ENCODE measurements at regions not wholly inside any gene's neighbourhood (a gene's known extent, or its start where the extent isn't known, plus 50 kb on each side); places are given as distances from the start of the nearest gene placed in this dataset.

DNA sequence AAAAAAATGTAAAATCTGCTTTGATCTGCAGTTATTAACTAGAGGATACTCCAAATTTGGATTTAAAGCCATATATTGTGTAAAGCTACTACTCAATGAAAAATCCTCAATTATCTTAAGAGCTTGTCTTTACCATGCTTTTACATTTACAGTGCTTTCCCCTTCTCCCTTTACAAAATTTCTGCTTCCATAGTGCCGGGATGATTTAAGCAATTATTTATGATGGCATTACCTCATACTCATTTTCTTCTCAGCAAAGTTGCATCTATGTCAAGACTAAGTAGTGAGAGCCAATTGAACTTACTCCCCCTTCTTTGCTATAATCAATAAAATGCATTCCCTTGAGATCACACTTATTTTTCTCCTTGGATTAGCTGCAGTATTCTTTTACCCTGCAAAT, 505.4 kb upstream of the AGA start:
- H3K9me3 Mint-ChIP-seq (ENCODE audit: unreplicated experiment), result no peaks in the 10 kb centered on the region
- no peak for DNase-seq (ENCODE audit: extremely low spot score, unreplicated experiment)
- TF ChIP-seq, protein P1, sequence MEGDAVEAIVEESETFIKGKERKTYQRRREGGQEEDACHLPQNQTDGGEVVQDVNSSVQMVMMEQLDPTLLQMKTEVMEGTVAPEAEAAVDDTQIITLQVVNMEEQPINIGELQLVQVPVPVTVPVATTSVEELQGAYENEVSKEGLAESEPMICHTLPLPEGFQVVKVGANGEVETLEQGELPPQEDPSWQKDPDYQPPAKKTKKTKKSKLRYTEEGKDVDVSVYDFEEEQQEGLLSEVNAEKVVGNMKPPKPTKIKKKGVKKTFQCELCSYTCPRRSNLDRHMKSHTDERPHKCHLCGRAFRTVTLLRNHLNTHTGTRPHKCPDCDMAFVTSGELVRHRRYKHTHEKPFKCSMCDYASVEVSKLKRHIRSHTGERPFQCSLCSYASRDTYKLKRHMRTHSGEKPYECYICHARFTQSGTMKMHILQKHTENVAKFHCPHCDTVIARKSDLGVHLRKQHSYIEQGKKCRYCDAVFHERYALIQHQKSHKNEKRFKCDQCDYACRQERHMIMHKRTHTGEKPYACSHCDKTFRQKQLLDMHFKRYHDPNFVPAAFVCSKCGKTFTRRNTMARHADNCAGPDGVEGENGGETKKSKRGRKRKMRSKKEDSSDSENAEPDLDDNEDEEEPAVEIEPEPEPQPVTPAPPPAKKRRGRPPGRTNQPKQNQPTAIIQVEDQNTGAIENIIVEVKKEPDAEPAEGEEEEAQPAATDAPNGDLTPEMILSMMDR (IDR thresholded peaks at IDR 0.05), result no peak
- H3K27ac Mint-ChIP-seq (ENCODE audit: unreplicated experiment), result no peak overlapping the region
- H3K4me1 Mint-ChIP-seq (ENCODE audit: unreplicated experiment), result no peaks in the 10 kb centered on the region
- no peak overlapping the region for H3K4me3 Mint-ChIP-seq (ENCODE audit: unreplicated experiment)
- no peaks in the 10 kb centered on the region for H3K36me3 Mint-ChIP-seq (ENCODE audit: unreplicated experiment)
- no peaks in the 10 kb centered on the region for H3K27me3 Mint-ChIP-seq (ENCODE audit: unreplicated experiment)

DNA sequence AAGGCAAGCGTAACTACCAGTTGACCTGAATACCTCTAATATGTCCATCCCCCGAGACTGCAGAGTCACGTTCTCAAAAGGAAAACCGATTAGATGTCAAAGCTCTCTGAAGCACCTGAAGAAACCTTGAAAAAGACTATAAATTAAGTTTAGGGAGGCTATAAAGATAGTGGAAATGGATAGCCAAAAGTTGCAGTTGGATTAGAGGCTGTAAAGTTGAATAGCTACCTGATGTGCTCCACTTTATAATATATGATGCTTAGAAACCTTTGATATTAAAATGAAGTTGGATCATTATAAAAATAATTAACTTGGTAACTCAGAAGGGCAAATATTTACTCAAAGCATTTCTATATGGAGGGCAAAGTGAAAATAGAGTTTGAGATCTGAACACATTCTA, 506.6 kb upstream of the AGA start:
- H3K4me3 Mint-ChIP-seq (ENCODE audit: unreplicated experiment), result no peak overlapping the region
- no peak for DNase-seq (ENCODE audit: extremely low spot score, unreplicated experiment)
- no peaks in the 10 kb centered on the region for H3K27me3 Mint-ChIP-seq (ENCODE audit: unreplicated experiment)
- no peaks in the 10 kb centered on the region for H3K4me1 Mint-ChIP-seq (ENCODE audit: unreplicated experiment)
- no peak overlapping the region for H3K27ac Mint-ChIP-seq (ENCODE audit: unreplicated experiment)
- TF ChIP-seq, protein P1 (IDR thresholded peaks at IDR 0.05), result no peak
- no peaks in the 10 kb centered on the region for H3K36me3 Mint-ChIP-seq (ENCODE audit: unreplicated experiment)
- no peaks in the 10 kb centered on the region for H3K9me3 Mint-ChIP-seq (ENCODE audit: unreplicated experiment)

DNA sequence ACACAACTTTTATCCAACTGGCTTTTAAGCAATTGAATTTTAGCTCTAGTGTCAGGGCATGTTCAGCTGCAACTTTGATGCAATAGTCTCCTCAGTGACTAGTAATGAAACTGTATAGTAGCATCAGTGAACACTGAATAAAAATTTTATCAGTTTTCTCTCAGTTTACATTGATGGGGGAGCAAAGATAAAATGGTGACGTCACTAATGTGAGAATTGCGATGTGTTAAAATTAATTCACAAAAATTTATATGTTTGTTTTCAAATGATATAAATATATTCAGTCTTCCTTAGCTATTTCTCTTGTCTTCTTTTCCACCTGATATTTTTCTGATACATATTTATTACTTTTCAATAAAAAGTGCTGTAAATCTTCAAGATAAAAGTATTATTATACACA, 508.8 kb upstream of the AGA start:
- Mint-ChIP-seq H3K4me3 (ENCODE audit: unreplicated experiment) (no peak overlapping the region), H3K27me3 (ENCODE audit: unreplicated experiment) (no peaks in the 10 kb centered on the region), H3K27ac (ENCODE audit: unreplicated experiment) (no peak overlapping the region), H3K9me3 (ENCODE audit: unreplicated experiment) (no peaks in the 10 kb centered on the region), H3K4me1 (ENCODE audit: unreplicated experiment) (no peaks in the 10 kb centered on the region), H3K36me3 (ENCODE audit: unreplicated experiment) (no peaks in the 10 kb centered on the region)
- DNase-seq (ENCODE audit: extremely low spot score, unreplicated experiment), result no peak
- TF ChIP-seq, protein P1 (IDR thresholded peaks at IDR 0.05), result no peak

DNA sequence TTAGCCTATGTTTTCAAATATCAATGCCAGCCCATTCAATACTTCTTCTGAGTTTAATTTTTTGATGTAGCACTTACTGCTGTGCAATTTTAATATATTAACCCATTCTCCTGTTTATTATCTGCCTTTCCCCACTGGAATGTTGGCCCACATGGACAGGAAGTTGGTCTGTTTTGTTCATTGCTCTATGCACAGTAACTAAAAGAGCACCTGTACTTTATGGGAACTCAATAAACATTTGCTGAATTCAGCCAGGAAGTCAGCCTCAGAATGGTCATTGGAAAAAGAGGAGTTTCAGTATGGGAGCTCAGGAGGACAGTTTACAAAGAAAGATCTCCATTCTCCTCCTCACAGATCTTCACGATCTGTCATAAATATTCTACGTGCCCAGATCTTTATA, 510.5 kb upstream of the AGA start:
- no peak overlapping the region for H3K27ac Mint-ChIP-seq (ENCODE audit: unreplicated experiment)
- H3K9me3 Mint-ChIP-seq (ENCODE audit: unreplicated experiment), result no peaks in the 10 kb centered on the region
- no peaks in the 10 kb centered on the region for H3K27me3 Mint-ChIP-seq (ENCODE audit: unreplicated experiment)
- no peaks in the 10 kb centered on the region for H3K4me1 Mint-ChIP-seq (ENCODE audit: unreplicated experiment)
- TF ChIP-seq, protein P1 (IDR thresholded peaks at IDR 0.05), result no peak
- H3K4me3 Mint-ChIP-seq (ENCODE audit: unreplicated experiment), result no peak overlapping the region
- no peaks in the 10 kb centered on the region for H3K36me3 Mint-ChIP-seq (ENCODE audit: unreplicated experiment)
- no peak for DNase-seq (ENCODE audit: extremely low spot score, unreplicated experiment)

DNA sequence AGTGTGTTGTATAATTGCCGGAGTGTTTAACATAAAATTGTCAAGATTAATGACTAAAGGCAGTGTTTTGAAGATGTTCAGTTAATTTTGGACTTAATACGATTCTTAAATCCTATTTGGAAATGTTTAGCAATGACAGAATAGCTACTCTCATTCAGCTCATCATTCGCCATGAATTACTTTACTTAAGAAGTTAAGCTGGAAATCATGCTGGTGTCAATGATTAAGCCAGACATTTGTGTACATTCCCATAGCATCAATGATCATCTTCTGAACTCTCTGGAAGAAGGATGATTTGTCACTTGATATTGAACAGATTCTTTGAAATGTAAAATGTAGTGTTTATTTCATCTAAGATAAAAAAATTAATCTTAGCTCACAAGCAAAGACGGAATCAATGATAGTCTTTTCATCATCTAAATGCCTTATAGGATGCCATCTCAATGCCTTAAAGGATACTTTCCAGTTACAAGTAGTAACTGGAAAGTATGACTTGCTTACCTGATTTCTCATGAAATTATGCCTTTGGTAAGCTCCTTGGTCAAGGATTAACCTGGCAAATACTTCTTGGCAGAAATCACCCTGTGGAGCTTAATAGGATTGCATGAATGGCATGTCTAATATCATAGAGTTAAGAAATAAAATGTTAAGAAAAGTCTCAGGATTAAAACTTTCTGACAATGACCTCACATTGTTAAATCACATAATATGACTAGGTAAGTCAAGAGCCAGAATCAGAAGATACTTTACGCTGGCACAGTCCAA, 515.5 kb upstream of the AGA start:
- H3K27ac Mint-ChIP-seq (ENCODE audit: unreplicated experiment), result no peak overlapping the region
- H3K9me3 Mint-ChIP-seq (ENCODE audit: unreplicated experiment), result no peaks in the 10 kb centered on the region
- H3K4me1 Mint-ChIP-seq (ENCODE audit: unreplicated experiment), result no peaks in the 10 kb centered on the region
- no peaks in the 10 kb centered on the region for H3K36me3 Mint-ChIP-seq (ENCODE audit: unreplicated experiment)
- H3K27me3 Mint-ChIP-seq (ENCODE audit: unreplicated experiment), result no peaks in the 10 kb centered on the region
- no peak for DNase-seq (ENCODE audit: extremely low spot score, unreplicated experiment)
- TF ChIP-seq, protein P1 (IDR thresholded peaks at IDR 0.05), result no peak
- no peak overlapping the region for H3K4me3 Mint-ChIP-seq (ENCODE audit: unreplicated experiment)

All from osteocyte (in vitro differentiated cells).